OCI-LY7 (cell line): ENCODE measurements at regions not wholly inside any gene's neighbourhood (a gene's known extent, or its start where the extent isn't known, plus 50 kb on each side); places are given as distances from the start of the nearest gene placed in this dataset.
"Not testable (repeated sequence)": the region's sequence is repeated elsewhere in the genome, so short reads cannot be mapped to it uniquely, and the experiment has no call there.

Experiments used
- BruUV-seq: library from RNA; stranded (reverse); fragments of 400-500 nt; replicated peaks from 2 replicates; lab custom pipeline; 2021; lab: Mats Ljungman, UMichigan
- CTCF ChIA-PET: fragments of 300-600 bp; sonication (Branson Sonifier 250); formaldehyde crosslinking; loops from one replicate; lab custom pipeline; 2022; ENCODE audit warnings: antibody characterized with exemption; ENCODE audit not compliant: unreplicated experiment; lab: Charles Lee
- POLR2A ChIA-PET: fragments of 300-600 bp; sonication (Branson Sonifier 250); formaldehyde crosslinking; loops from one replicate; lab custom pipeline; 2022; ENCODE audit warnings: antibody characterized with exemption; lab: Charles Lee
- DNase-seq: peaks from one replicate; pipeline ENCODE4 v3.0.0-alpha.2; 2015; ENCODE audit warnings: low spot score
- H2AFZ ChIP-seq: fragments of 200-600 bp; sonication (generic), shearing (Covaris generic); 2 replicates; pipeline ENCODE4 v1.6.1; 2014; ENCODE audit warnings: mild to moderate bottlenecking, antibody characterized with exemption, low read length, moderate library complexity
- H3K27ac ChIP-seq: fragments of 200-600 bp; sonication (generic); 2 replicates; pipeline ENCODE4 v1.5.1; 2014; ENCODE audit warnings: mixed run types, low read depth, mild to moderate bottlenecking, moderate library complexity, low read length, inconsistent platforms; ENCODE audit not compliant: poor library complexity, severe bottlenecking
- H3K36me3 ChIP-seq: fragments of 200-600 bp; sonication (generic); 2 replicates; pipeline ENCODE4 v1.6.1; 2014; ENCODE audit warnings: mild to moderate bottlenecking, antibody characterized with exemption, low read length, moderate library complexity, mixed read lengths; ENCODE audit not compliant: insufficient read depth
- H3K4me1 ChIP-seq: fragments of 200-600 bp; sonication (generic); 2 replicates; pipeline ENCODE4 v1.5.1; 2014; ENCODE audit warnings: mild to moderate bottlenecking, low read length; ENCODE audit not compliant: insufficient read depth, poor library complexity, severe bottlenecking
- H3K4me2 ChIP-seq: fragments of 200-600 bp; sonication (generic); 2 replicates; pipeline ENCODE4 v1.6.1; 2014; ENCODE audit warnings: mild to moderate bottlenecking, low read length
- H3K4me3 ChIP-seq: fragments of 200-600 bp; sonication (generic); 2 replicates; pipeline ENCODE4 v1.5.1; 2014; ENCODE audit warnings: mild to moderate bottlenecking, low read depth, low read length; ENCODE audit not compliant: poor library complexity, severe bottlenecking
- H3K79me2 ChIP-seq: fragments of 200-600 bp; sonication (generic); 2 replicates; pipeline ENCODE4 v1.6.1; 2016; ENCODE audit warnings: low read depth, mild to moderate bottlenecking, low read length, moderate library complexity, mixed read lengths; ENCODE audit not compliant: insufficient read depth
- H3K9me2 ChIP-seq: fragments of 200-600 bp; sonication (generic); 2 replicates; pipeline ENCODE4 v1.6.1; 2016; ENCODE audit warnings: mild to moderate bottlenecking, low read length, mixed read lengths; ENCODE audit not compliant: insufficient read depth
- H3K9me3 ChIP-seq: fragments of 200-600 bp; sonication (generic); 2 replicates; pipeline ENCODE4 v1.6.1; 2014; ENCODE audit warnings: mild to moderate bottlenecking, mixed run types, low read length, mixed read lengths
- H4K20me1 ChIP-seq: fragments of 200-600 bp; sonication (generic); 2 replicates; pipeline ENCODE4 v1.6.1; 2014; ENCODE audit warnings: mild to moderate bottlenecking, antibody characterized with exemption, low read length, moderate library complexity, mixed read lengths; ENCODE audit not compliant: insufficient read depth
- CTCF ChIP-seq: fragments of 200-600 bp; sonication (generic); conservative IDR thresholded peaks from 2 replicates; pipeline ENCODE4 v1.5.1; 2014; ENCODE audit warnings: mild to moderate bottlenecking, antibody characterized with exemption, low read length, moderate library complexity, mixed read lengths
- EZH2phosphoT487 ChIP-seq: fragments of 200-600 bp; sonication (generic); IDR thresholded peaks from 2 replicates; pipeline ENCODE4 v1.6.1; 2018; ENCODE audit warnings: low read depth, borderline replicate concordance, mild to moderate bottlenecking, mixed run types, antibody characterized with exemption, low read length, moderate library complexity, mixed read lengths
- intact Hi-C: fragments of 100-400 bp; cut with micrococcal nuclease; formaldehyde crosslinking; loops from one replicate; pipeline ENCODE4 v1.10.0; 2022; ENCODE audit not compliant: unreplicated experiment

DNA sequence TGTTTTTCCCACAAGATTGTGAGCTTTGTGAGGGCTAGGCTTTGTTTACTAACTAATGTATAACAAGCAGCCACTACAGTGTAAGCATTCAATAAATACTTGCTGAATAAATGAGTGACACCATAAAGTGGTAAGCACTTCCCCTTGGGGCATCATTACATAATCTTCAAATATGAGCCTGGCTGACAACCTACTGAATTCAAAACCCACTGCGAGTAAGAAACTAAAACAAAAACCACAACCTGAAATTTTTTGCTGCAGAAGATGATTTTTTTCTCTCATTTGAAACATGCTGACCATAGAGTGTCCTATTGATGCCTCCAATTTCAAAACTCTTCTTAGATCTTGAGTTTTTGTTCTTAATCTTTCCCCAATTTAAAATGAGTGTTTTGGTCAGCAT, 331.3 kb upstream of the CCNG1 start:
- H3K36me3 ChIP-seq: no peaks in the 10 kb centered on the region
- no peak overlapping the region for H3K27ac ChIP-seq
- no peaks in the 10 kb centered on the region for H3K9me3 ChIP-seq
- TF ChIP-seq EZH2phosphoT487: no peak
- no peak for TF ChIP-seq CTCF
- H3K4me2 ChIP-seq: no peak overlapping the region
- intact Hi-C loops: no loop called here
- no peak for DNase-seq
- no peaks in the 10 kb centered on the region for H4K20me1 ChIP-seq
- H3K4me3 ChIP-seq: no peak overlapping the region
- H3K79me2 ChIP-seq: no peaks in the 10 kb centered on the region
- ChIA-PET CTCF (no interaction called here), POLR2A (no interaction called here)
- no peaks in the 10 kb centered on the region for H3K4me1 ChIP-seq
- BruUV-seq: no TSS peak
- no peaks in the 10 kb centered on the region for H3K9me2 ChIP-seq
- H2AFZ ChIP-seq: no peak overlapping the region

GRCh38 chr5:163108351-163108750, 329.0 kb upstream of the CCNG1 start:
- ChIA-PET POLR2A (interaction anchor here (0.6 to 1.0 kb wide), 3 partner anchors 16 to 23 kb away, joined by 3 read pairs; no protein-coding TSS in a partner anchor), CTCF (no interaction called here)
- H3K4me2 ChIP-seq: no peak overlapping the region
- no TSS peak for BruUV-seq
- no peaks in the 10 kb centered on the region for H4K20me1 ChIP-seq
- no peak overlapping the region for H3K27ac ChIP-seq
- intact Hi-C loops: no loop called here
- H3K4me1 ChIP-seq: no peaks in the 10 kb centered on the region
- TF ChIP-seq CTCF (no peak), EZH2phosphoT487 (no peak)
- H3K79me2 ChIP-seq: no peaks in the 10 kb centered on the region
- H3K9me3 ChIP-seq: no peaks in the 10 kb centered on the region
- H3K9me2 ChIP-seq: no peaks in the 10 kb centered on the region
- H3K36me3 ChIP-seq: no peaks in the 10 kb centered on the region
- no peak overlapping the region for H2AFZ ChIP-seq
- H3K4me3 ChIP-seq: no peak overlapping the region
- no peak for DNase-seq

DNA sequence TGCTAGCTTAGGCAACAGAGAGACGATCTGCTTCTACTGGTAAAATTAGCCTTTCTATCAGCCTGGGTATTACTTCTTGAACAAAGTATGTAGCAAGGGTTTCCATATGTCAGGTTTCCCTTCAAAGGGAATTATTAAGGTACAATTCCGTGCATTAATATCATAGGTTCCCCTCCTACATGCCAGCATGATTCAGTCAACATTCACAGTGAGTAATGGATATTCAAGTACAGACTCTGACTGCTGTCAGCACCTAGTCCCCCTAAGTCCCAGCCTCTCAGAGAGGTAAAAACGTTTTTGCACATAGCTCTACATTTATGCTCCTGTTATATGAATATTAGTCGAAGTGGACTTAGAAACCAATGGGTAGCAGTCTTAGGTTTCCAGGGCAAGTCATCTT, 322.4 kb upstream of the CCNG1 start:
- no peaks in the 10 kb centered on the region for H3K79me2 ChIP-seq
- no peaks in the 10 kb centered on the region for H3K9me2 ChIP-seq
- ChIA-PET POLR2A (interaction anchor here (0.6 kb wide), 1 partner anchor 207 kb away, joined by 3 read pairs; no protein-coding TSS in a partner anchor), CTCF (no interaction called here)
- DNase-seq: no peak
- no peaks in the 10 kb centered on the region for H4K20me1 ChIP-seq
- H3K4me1 ChIP-seq: no peaks in the 10 kb centered on the region
- BruUV-seq: no TSS peak
- TF ChIP-seq CTCF: no peak
- no peak for TF ChIP-seq EZH2phosphoT487
- no peak overlapping the region for H3K4me2 ChIP-seq
- no peaks in the 10 kb centered on the region for H3K9me3 ChIP-seq
- H3K27ac ChIP-seq: no peak overlapping the region
- H3K4me3 ChIP-seq: no peak overlapping the region
- intact Hi-C loops: no loop called here
- H3K36me3 ChIP-seq: no peaks in the 10 kb centered on the region
- H2AFZ ChIP-seq: no peak overlapping the region

DNA sequence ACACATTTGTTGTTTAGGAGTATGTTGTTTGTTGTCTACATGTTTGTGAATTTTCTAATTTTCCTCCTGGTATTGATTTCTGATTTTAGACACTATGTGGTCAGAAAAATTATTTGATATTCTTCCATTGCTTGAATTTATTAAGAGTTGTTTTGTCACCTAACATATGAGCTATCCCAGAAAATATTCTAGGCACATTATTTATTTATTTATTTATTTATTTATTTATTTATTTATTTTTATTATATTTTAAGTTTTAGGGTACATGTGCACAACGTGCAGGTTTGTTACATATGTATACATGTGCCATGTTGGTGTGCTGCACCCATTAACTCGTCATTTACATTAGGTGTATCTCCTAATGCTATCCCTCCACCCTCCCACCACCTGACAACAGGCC, 320.8 kb upstream of the CCNG1 start:
- DNase-seq, H3K4me1 ChIP-seq, CTCF ChIA-PET, H3K36me3 ChIP-seq, H3K79me2 ChIP-seq, H3K9me2 ChIP-seq, H4K20me1 ChIP-seq, H3K4me2 ChIP-seq, BruUV-seq, intact Hi-C loops, H3K27ac ChIP-seq, H3K9me3 ChIP-seq, H2AFZ ChIP-seq, POLR2A ChIA-PET, H3K4me3 ChIP-seq: not testable (repeated sequence)
